Transverse colon (tissue), 3 donors: ENCODE measurements at regions not wholly inside any gene's neighbourhood (a gene's known extent, or its start where the extent isn't known, plus 50 kb on each side); places are given as distances from the start of the nearest gene placed in this dataset.

ENCODE experiments used
- CTCF ChIP-seq, 5 experiments: fragments of 200-600 bp in 3 of 5; fragments of 450-650 bp in 2 of 5; sonication (generic) in 3 of 5; IDR thresholded peaks; 1 replicate in 2 of 5; 2 replicates in 3 of 5; pipeline ENCODE4 v1.5.1; 2016 to 2017; ENCODE audit warnings: antibody characterized with exemption in 5 of 5, inconsistent platforms in 3 of 5, mild to moderate bottlenecking in 2 of 5, moderate library complexity in 1 of 5
- POLR2A ChIP-seq: fragments of 450-650 bp; IDR thresholded peaks from one replicate; pipeline ENCODE4 v1.6.1; 2016; ENCODE audit warnings: antibody characterized with exemption, mild to moderate bottlenecking, moderate library complexity

- no peak for TF ChIP-seq POLR2A
- no peak for TF ChIP-seq CTCF (IDR thresholded peaks at IDR 0.05)
Measured at GRCh38 chr5:13186177-13186576, 758.3 kb downstream of the DNAH5 start.
